ENCODE measurements at regions not wholly inside any gene's neighbourhood (a gene's known extent, or its start where the extent isn't known, plus 50 kb on each side); places are given as distances from the start of the nearest gene placed in this dataset.

- Histone ChIP-seq H3K36me3 (replicated peaks in 1 of 2; ENCODE audit: insufficient read depth in 1 of 2, low read depth in 2 of 2) (no peaks in the 10 kb centered on the region), H3K4me3 (no peak overlapping the region), H3K27ac (no peak overlapping the region), H3K27me3 (no peaks in the 10 kb centered on the region), H3K4me1 (no peaks in the 10 kb centered on the region), H3K9me3 (no peaks in the 10 kb centered on the region)
- TF ChIP-seq POLR2A (IDR thresholded peaks at IDR 0.05) = no peak
- TF ChIP-seq CTCF (IDR thresholded peaks at IDR 0.05) = no peak
- DNase-seq (no peak), ATAC-seq (no peak)
- intact Hi-C loops (cut with DNase I) = no loop called here
These were observed 467.4 kb upstream of the ID4 start for GRCh38 chr6:19369785-19370184.

GRCh38 chr6:19370831-19371230 is 466.3 kb upstream of the ID4 start:
- Histone ChIP-seq H3K4me1 (no peaks in the 10 kb centered on the region), H3K27ac (no peak overlapping the region), H3K27me3 (no peaks in the 10 kb centered on the region), H3K9me3 (no peaks in the 10 kb centered on the region), H3K4me3 (no peak overlapping the region), H3K36me3 (replicated peaks in 1 of 2; ENCODE audit: insufficient read depth in 1 of 2, low read depth in 2 of 2) (no peaks in the 10 kb centered on the region)
- DNase-seq (no peak), ATAC-seq (no peak)
- 26 to 27% methylated on average over 3 of the region's 3 CpGs for WGBS, 2 donors
- TF ChIP-seq CTCF (IDR thresholded peaks at IDR 0.05) (no peak), POLR2A (IDR thresholded peaks at IDR 0.05) (no peak)
- intact Hi-C loops (cut with DNase I) = no loop called here

- TF ChIP-seq CTCF (IDR thresholded peaks at IDR 0.05) (no peak), POLR2A (IDR thresholded peaks at IDR 0.05) (no peak)
- intact Hi-C loops (cut with DNase I) = no loop called here
- H3K9me3 ChIP-seq = no peaks in the 10 kb centered on the region
These were observed 461.6 kb upstream of the ID4 start for GRCh38 chr6:19375613-19376012.

GRCh38 chr6:19377722-19378121 is 459.4 kb upstream of the ID4 start:
- ATAC-seq (no peak), DNase-seq (no peak)
- Histone ChIP-seq H3K27me3 (no peaks in the 10 kb centered on the region), H3K4me1 (no peaks in the 10 kb centered on the region), H3K36me3 (replicated peaks in 1 of 2; ENCODE audit: insufficient read depth in 1 of 2, low read depth in 2 of 2) (no peaks in the 10 kb centered on the region), H3K27ac (no peak overlapping the region), H3K4me3 (no peak overlapping the region), H3K9me3 (no peaks in the 10 kb centered on the region)
- WGBS, 2 donors = 50 to 65% methylated on average over 3 of the region's 3 CpGs
- intact Hi-C loops (cut with DNase I) = no loop called here
- no peak for TF ChIP-seq CTCF (IDR thresholded peaks at IDR 0.05)
- no peak for TF ChIP-seq POLR2A (IDR thresholded peaks at IDR 0.05)

More at GRCh38 chr6:19375613-19376012, 461.6 kb upstream of the ID4 start:
- H3K36me3 ChIP-seq (replicated peaks in 1 of 2; ENCODE audit: insufficient read depth in 1 of 2, low read depth in 2 of 2) = no peaks in the 10 kb centered on the region
- no peaks in the 10 kb centered on the region for H3K4me1 ChIP-seq
- H3K4me3 ChIP-seq = no peak overlapping the region
- H3K27ac ChIP-seq = no peak overlapping the region
- no peak for ATAC-seq
- DNase-seq = no peak
- no peaks in the 10 kb centered on the region for H3K27me3 ChIP-seq

- H3K4me3 ChIP-seq = no peak overlapping the region
- DNase-seq (no peak), ATAC-seq (no peak)
- H3K27me3 ChIP-seq = no peaks in the 10 kb centered on the region
- intact Hi-C loops (cut with DNase I) = no loop called here
- WGBS, 2 donors = 61 to 65% methylated on average over 2 of the region's 2 CpGs
- no peaks in the 10 kb centered on the region for H3K9me3 ChIP-seq
- TF ChIP-seq POLR2A (IDR thresholded peaks at IDR 0.05) = no peak
- no peak for TF ChIP-seq CTCF (IDR thresholded peaks at IDR 0.05)
- no peaks in the 10 kb centered on the region for H3K4me1 ChIP-seq
- no peaks in the 10 kb centered on the region for H3K36me3 ChIP-seq (replicated peaks in 1 of 2; ENCODE audit: insufficient read depth in 1 of 2, low read depth in 2 of 2)
- H3K27ac ChIP-seq = no peak overlapping the region
These were observed 456.9 kb upstream of the ID4 start for GRCh38 chr6:19380293-19380692.
